Colonic mucosa (tissue), 4 donors: ENCODE measurements at regions not wholly inside any gene's neighbourhood (a gene's known extent, or its start where the extent isn't known, plus 50 kb on each side); places are given as distances from the start of the nearest gene placed in this dataset.
A peak's percentile ranks its signal among the peaks of the same experiment; 100 is the strongest.

ENCODE experiments used
- DNase-seq: peaks from one replicate; pipeline ENCODE4 v3.0.0-alpha.2; 2020
- H3K27ac ChIP-seq: fragments of 200-600 bp; one replicate; pipeline ENCODE4 v1.8.0; 2021
- H3K27me3 ChIP-seq: fragments of 200-600 bp; one replicate; pipeline ENCODE4 v1.8.0; 2021
- H3K36me3 ChIP-seq: fragments of 200-600 bp; one replicate; pipeline ENCODE4 v1.8.0; 2021
- H3K4me1 ChIP-seq: fragments of 200-600 bp; one replicate; pipeline ENCODE4 v1.8.0; 2021; ENCODE audit warnings: mild to moderate bottlenecking
- H3K4me3 ChIP-seq: fragments of 200-600 bp; one replicate; pipeline ENCODE4 v1.8.0; 2021
- H3K9ac ChIP-seq, 2 donors: one replicate each; pipeline ENCODE4 v1.7.0; 2013; ENCODE audit warnings: control low read depth in 2 of 2, low read depth in 2 of 2, low read length in 2 of 2
- H3K9me3 ChIP-seq: fragments of 200-600 bp; one replicate; pipeline ENCODE4 v1.8.0; 2021
- CTCF ChIP-seq: fragments of 200-600 bp; IDR thresholded peaks from one replicate; pipeline ENCODE4 v1.8.0; 2022; ENCODE audit warnings: antibody characterized with exemption, mild to moderate bottlenecking
- intact Hi-C: fragments of 100-400 bp; cut with DNase I; formaldehyde crosslinking; loops from one replicate; pipeline ENCODE4 v1.14.1; 2022
- donor health status: healthy.
- donor health status: DM: no; HTN: no; CAD: no.
- donor health status: DM: no; HTN: no; CAD: no.

- no peak overlapping the region for H3K9ac ChIP-seq
- peak overlapping the region; percentile 63 for H3K27ac ChIP-seq
- no peak for DNase-seq
- H3K36me3 ChIP-seq, result no peaks in the 10 kb centered on the region
- no peak for TF ChIP-seq CTCF
- H3K27me3 ChIP-seq, result no peaks in the 10 kb centered on the region
- H3K9me3 ChIP-seq, result no peaks in the 10 kb centered on the region
- intact Hi-C loops, result loop anchor here (10.0 kb wide), 1 partner anchor 139 kb away; no protein-coding TSS in a partner anchor
- H3K4me3 ChIP-seq, result no peak overlapping the region
- peaks cover 8% of the 10 kb centered on the region for H3K4me1 ChIP-seq
Measured at GRCh38 chr15:62895905-62896316, 146.6 kb upstream of the TPM1 start.

- Histone ChIP-seq H3K36me3 (no peaks in the 10 kb centered on the region), H3K9ac (no peak overlapping the region), H3K4me3 (no peak overlapping the region), H3K9me3 (no peaks in the 10 kb centered on the region), H3K4me1 (peaks cover 8% of the 10 kb centered on the region), H3K27ac (peak overlapping the region; percentile 63), H3K27me3 (no peaks in the 10 kb centered on the region)
- intact Hi-C loops, result loop anchor here (10.0 kb wide), 1 partner anchor 138 kb away; no protein-coding TSS in a partner anchor
- no peak for TF ChIP-seq CTCF
- no peak for DNase-seq
Measured at GRCh38 chr15:62896380-62896866, 146.1 kb upstream of the TPM1 start.

- Histone ChIP-seq H3K36me3 (no peaks in the 10 kb centered on the region), H3K9ac (peak overlapping the region in 1 of 2 donors; percentile 2), H3K4me3 (no peak overlapping the region), H3K9me3 (no peaks in the 10 kb centered on the region), H3K27ac (peak overlapping the region; percentile 63), H3K4me1 (peaks cover 8% of the 10 kb centered on the region), H3K27me3 (no peaks in the 10 kb centered on the region)
- TF ChIP-seq CTCF, result no peak
- peak; percentile 86 for DNase-seq
- intact Hi-C loops, result loop anchor here (10.0 kb wide), 1 partner anchor 138 kb away; no protein-coding TSS in a partner anchor
Measured at GRCh38 chr15:62896969-62897486, 145.5 kb upstream of the TPM1 start.

- H3K27ac ChIP-seq, result no peak overlapping the region
- H3K27me3 ChIP-seq, result no peaks in the 10 kb centered on the region
- no peaks in the 10 kb centered on the region for H3K36me3 ChIP-seq
- no peak for TF ChIP-seq CTCF
- no peaks in the 10 kb centered on the region for H3K9me3 ChIP-seq
- no peak for DNase-seq
- H3K4me3 ChIP-seq, result no peak overlapping the region
- peak overlapping the region in 1 of 2 donors; percentile 2 for H3K9ac ChIP-seq
- peaks cover 8% of the 10 kb centered on the region for H3K4me1 ChIP-seq
- intact Hi-C loops, result loop anchor here (10.0 kb wide), 1 partner anchor 137 kb away; no protein-coding TSS in a partner anchor
Measured at GRCh38 chr15:62897634-62898033, 144.9 kb upstream of the TPM1 start.

- peak; percentile 71 for DNase-seq
- Histone ChIP-seq H3K27me3 (no peaks in the 10 kb centered on the region), H3K4me3 (no peak overlapping the region), H3K4me1 (peaks cover 8% of the 10 kb centered on the region), H3K36me3 (no peaks in the 10 kb centered on the region), H3K9ac (no peak overlapping the region), H3K27ac (no peak overlapping the region), H3K9me3 (no peaks in the 10 kb centered on the region)
- intact Hi-C loops, result loop anchor here (10.0 kb wide), 1 partner anchor 136 kb away; no protein-coding TSS in a partner anchor
- no peak for TF ChIP-seq CTCF
Measured at GRCh38 chr15:62899090-62899493, 143.5 kb upstream of the TPM1 start.
